ENCODE measurements at regions not wholly inside any gene's neighbourhood (a gene's known extent, or its start where the extent isn't known, plus 50 kb on each side); places are given as distances from the start of the nearest gene placed in this dataset.

DNA sequence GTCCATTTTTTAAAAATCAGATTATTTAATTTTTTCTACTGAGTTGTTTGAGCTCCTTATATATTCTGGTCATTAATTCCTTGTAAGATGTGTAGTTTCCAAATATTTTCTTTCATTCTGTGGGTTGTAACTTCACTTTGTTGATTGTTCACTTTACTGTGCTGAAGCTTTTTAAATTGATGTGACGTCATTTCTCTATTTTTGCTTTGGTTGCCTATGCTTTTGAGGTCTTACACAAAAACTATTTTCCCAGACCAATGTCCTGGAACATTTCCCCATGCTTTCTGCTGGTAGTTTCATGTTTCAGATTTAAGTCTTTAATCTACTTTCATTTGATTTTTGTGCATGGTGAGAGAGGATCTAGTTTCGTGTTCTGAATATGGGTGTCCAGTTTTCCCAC, 753.6 kb downstream of the TRIML1 start:
- TF ChIP-seq, protein P1, sequence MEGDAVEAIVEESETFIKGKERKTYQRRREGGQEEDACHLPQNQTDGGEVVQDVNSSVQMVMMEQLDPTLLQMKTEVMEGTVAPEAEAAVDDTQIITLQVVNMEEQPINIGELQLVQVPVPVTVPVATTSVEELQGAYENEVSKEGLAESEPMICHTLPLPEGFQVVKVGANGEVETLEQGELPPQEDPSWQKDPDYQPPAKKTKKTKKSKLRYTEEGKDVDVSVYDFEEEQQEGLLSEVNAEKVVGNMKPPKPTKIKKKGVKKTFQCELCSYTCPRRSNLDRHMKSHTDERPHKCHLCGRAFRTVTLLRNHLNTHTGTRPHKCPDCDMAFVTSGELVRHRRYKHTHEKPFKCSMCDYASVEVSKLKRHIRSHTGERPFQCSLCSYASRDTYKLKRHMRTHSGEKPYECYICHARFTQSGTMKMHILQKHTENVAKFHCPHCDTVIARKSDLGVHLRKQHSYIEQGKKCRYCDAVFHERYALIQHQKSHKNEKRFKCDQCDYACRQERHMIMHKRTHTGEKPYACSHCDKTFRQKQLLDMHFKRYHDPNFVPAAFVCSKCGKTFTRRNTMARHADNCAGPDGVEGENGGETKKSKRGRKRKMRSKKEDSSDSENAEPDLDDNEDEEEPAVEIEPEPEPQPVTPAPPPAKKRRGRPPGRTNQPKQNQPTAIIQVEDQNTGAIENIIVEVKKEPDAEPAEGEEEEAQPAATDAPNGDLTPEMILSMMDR (IDR thresholded peaks at IDR 0.05; ENCODE audit: unreplicated experiment): no peak
- H3K4me1 Mint-ChIP-seq: no peaks in the 10 kb centered on the region
- H3K36me3 Mint-ChIP-seq: no peaks in the 10 kb centered on the region
- H3K27ac Mint-ChIP-seq: no peak overlapping the region
- no peaks in the 10 kb centered on the region for H3K27me3 Mint-ChIP-seq (ENCODE audit: low read depth)
- H3K4me3 Mint-ChIP-seq: no peak overlapping the region
- DNase-seq (ENCODE audit: low spot score in 2 of 2, unreplicated experiment in 2 of 2): no peak
- peaks cover 21% of the 10 kb centered on the region for H3K9me3 Mint-ChIP-seq

DNA sequence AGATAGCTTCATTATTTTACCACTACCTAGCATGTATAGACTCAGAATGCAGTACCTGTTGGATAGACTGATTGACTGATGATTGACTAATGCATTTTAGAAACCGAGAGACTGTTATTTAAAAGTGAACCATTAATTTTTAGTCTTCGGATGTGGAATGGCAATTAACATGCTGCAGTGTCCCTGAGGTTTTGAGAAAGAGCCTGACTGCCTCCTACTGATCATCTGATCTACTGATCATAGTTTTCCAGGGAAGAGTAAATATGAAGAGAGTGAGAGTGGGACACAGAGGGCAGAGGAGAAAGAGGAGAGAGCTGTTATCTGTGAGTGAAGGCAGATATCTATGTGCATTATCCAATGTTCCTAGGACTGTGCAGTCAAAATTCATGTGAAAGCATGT, 764.7 kb downstream of the TRIML1 start:
- H3K4me1 Mint-ChIP-seq: no peaks in the 10 kb centered on the region
- TF ChIP-seq, protein P1 (IDR thresholded peaks at IDR 0.05; ENCODE audit: unreplicated experiment): no peak
- H3K27ac Mint-ChIP-seq: no peak overlapping the region
- H3K27me3 Mint-ChIP-seq (ENCODE audit: low read depth): no peaks in the 10 kb centered on the region
- no peak for DNase-seq (ENCODE audit: low spot score in 2 of 2, unreplicated experiment in 2 of 2)
- no peak overlapping the region for H3K4me3 Mint-ChIP-seq
- H3K9me3 Mint-ChIP-seq: peaks cover 14% of the 10 kb centered on the region
- H3K36me3 Mint-ChIP-seq: no peaks in the 10 kb centered on the region

DNA sequence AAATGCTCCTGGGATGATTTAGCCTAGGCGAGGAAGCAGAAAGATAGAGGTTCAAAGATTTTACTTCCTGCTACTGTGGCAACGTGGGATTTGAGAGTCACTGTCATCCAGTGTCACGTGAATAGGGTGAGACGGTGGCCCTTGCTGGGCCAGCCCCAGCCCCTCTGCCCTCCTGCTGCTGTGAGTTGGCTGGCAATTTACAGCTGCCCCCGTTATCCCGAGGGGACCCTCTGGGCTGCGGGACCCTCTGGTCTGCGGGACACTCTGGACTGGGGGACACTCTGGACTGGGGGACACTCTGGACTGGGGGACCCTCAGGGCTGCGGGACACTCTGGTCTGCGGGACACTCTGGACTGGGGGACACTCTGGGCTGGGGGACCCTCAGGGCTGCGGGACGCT, 765.4 kb downstream of the TRIML1 start:
- no peak overlapping the region for H3K27ac Mint-ChIP-seq
- no peak for DNase-seq (ENCODE audit: low spot score in 2 of 2, unreplicated experiment in 2 of 2)
- no peak overlapping the region for H3K4me3 Mint-ChIP-seq
- TF ChIP-seq, protein P1 (IDR thresholded peaks at IDR 0.05; ENCODE audit: unreplicated experiment): no peak
- H3K9me3 Mint-ChIP-seq: peaks cover 9% of the 10 kb centered on the region
- no peaks in the 10 kb centered on the region for H3K36me3 Mint-ChIP-seq
- no peaks in the 10 kb centered on the region for H3K4me1 Mint-ChIP-seq
- no peaks in the 10 kb centered on the region for H3K27me3 Mint-ChIP-seq (ENCODE audit: low read depth)

DNA sequence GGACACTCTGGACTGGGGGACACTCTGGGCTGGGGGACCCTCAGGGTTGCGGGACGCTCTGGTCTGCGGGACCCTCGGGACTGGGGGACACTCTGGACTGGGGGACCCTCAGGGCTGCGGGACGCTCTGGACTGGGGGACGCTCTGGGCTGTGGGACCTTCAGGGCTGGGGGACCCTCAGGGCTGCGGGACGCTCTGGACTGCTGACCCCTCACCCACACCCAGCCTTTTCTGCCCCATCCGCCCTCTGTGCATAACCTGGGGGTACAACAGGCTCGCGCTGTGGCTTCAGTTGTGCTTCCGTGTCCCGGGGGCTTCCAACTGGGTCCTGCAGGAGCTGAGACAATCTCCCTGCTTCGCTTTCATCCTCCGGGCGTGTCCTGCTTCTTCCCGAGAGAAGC, 766.0 kb downstream of the TRIML1 start:
- H3K27ac Mint-ChIP-seq: no peak overlapping the region
- H3K36me3 Mint-ChIP-seq: no peaks in the 10 kb centered on the region
- H3K9me3 Mint-ChIP-seq: peaks cover 3% of the 10 kb centered on the region
- DNase-seq (ENCODE audit: low spot score in 2 of 2, unreplicated experiment in 2 of 2): no peak
- TF ChIP-seq, protein P1 (IDR thresholded peaks at IDR 0.05; ENCODE audit: unreplicated experiment): no peak
- H3K27me3 Mint-ChIP-seq (ENCODE audit: low read depth): no peaks in the 10 kb centered on the region
- H3K4me1 Mint-ChIP-seq: no peaks in the 10 kb centered on the region
- no peak overlapping the region for H3K4me3 Mint-ChIP-seq

DNA sequence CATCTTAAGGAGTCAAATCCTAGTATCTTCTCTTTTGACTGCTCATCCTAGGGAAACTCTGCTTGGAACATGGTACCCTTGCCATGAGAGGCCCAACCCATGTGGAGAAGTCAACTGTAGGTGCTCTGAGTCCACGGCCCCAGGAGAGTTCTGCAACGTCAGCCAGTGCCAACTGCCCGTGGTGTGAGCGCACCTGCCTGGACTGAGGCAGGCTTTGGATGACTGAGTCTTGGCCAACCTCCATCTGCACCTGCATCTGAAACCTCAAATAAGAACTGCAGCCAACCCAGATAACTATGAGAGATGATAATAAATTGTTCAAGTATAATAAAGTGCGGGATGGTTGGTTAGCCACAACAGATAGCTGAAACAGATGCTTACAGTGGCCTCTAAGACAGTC, 772.0 kb downstream of the TRIML1 start:
- H3K4me1 Mint-ChIP-seq: no peaks in the 10 kb centered on the region
- no peak for DNase-seq (ENCODE audit: low spot score in 2 of 2, unreplicated experiment in 2 of 2)
- no peak overlapping the region for H3K27ac Mint-ChIP-seq
- no peaks in the 10 kb centered on the region for H3K27me3 Mint-ChIP-seq (ENCODE audit: low read depth)
- H3K9me3 Mint-ChIP-seq: peaks cover 24% of the 10 kb centered on the region
- H3K36me3 Mint-ChIP-seq: no peaks in the 10 kb centered on the region
- no peak overlapping the region for H3K4me3 Mint-ChIP-seq
- TF ChIP-seq, protein P1 (IDR thresholded peaks at IDR 0.05; ENCODE audit: unreplicated experiment): no peak

DNA sequence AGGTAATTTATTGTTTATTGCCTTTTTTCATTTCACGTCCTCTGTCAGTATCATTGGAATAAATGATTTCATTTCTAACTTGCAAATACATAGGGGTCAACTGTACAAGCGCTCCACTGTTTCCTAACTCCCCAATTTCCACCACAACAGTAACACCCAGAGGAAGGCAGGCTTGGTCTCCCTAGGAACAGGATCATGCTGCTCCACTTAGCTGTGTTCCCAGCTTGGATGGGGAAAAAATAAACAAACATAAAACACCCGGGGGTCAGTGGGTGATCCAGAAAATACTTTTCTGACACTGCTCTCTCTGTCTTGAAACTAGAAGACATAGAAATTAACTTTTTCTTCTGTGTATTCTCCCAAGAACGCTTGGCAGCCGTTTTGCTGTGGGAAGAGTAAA, 772.5 kb downstream of the TRIML1 start:
- no peaks in the 10 kb centered on the region for H3K4me1 Mint-ChIP-seq
- no peak for DNase-seq (ENCODE audit: low spot score in 2 of 2, unreplicated experiment in 2 of 2)
- H3K36me3 Mint-ChIP-seq: no peaks in the 10 kb centered on the region
- H3K4me3 Mint-ChIP-seq: no peak overlapping the region
- H3K9me3 Mint-ChIP-seq: peaks cover 28% of the 10 kb centered on the region
- TF ChIP-seq, protein P1 (IDR thresholded peaks at IDR 0.05; ENCODE audit: unreplicated experiment): no peak
- no peaks in the 10 kb centered on the region for H3K27me3 Mint-ChIP-seq (ENCODE audit: low read depth)
- H3K27ac Mint-ChIP-seq: no peak overlapping the region
